ENCODE measurements at regions not wholly inside any gene's neighbourhood (a gene's known extent, or its start where the extent isn't known, plus 50 kb on each side); places are given as distances from the start of the nearest gene placed in this dataset.

DNA sequence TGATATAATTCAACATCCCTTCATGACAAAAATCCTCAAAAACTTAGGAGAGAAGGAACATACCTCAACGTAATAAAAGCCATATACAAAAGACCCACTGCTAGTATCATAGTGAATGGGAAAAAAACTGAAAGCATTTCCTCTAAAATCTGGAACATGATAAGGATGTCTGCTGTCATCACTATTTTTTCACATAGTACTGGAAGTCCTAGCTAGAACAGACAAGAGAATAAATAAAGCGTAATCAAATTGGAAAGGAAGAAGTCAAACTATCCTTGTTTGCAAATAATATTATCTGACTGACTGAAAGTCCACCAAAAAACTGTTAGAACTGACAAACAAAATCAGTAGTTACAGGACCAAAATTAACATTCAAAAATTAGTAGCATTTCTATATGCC, 985.4 kb upstream of the AGA start:
- TF ChIP-seq, protein P1, sequence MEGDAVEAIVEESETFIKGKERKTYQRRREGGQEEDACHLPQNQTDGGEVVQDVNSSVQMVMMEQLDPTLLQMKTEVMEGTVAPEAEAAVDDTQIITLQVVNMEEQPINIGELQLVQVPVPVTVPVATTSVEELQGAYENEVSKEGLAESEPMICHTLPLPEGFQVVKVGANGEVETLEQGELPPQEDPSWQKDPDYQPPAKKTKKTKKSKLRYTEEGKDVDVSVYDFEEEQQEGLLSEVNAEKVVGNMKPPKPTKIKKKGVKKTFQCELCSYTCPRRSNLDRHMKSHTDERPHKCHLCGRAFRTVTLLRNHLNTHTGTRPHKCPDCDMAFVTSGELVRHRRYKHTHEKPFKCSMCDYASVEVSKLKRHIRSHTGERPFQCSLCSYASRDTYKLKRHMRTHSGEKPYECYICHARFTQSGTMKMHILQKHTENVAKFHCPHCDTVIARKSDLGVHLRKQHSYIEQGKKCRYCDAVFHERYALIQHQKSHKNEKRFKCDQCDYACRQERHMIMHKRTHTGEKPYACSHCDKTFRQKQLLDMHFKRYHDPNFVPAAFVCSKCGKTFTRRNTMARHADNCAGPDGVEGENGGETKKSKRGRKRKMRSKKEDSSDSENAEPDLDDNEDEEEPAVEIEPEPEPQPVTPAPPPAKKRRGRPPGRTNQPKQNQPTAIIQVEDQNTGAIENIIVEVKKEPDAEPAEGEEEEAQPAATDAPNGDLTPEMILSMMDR (IDR thresholded peaks at IDR 0.05; ENCODE audit: low read depth, low read length), result no peak
- no peak for DNase-seq
- Histone ChIP-seq H3K27ac (no peak overlapping the region), H3K9me3 (ENCODE audit: severe bottlenecking) (no peaks in the 10 kb centered on the region), H3K4me3 (ENCODE audit: low read depth, low read length) (no peak overlapping the region), H3K36me3 (no peaks in the 10 kb centered on the region), H3K27me3 (ENCODE audit: insufficient read depth, low read depth, severe bottlenecking) (peaks cover 76% of the 10 kb centered on the region)

DNA sequence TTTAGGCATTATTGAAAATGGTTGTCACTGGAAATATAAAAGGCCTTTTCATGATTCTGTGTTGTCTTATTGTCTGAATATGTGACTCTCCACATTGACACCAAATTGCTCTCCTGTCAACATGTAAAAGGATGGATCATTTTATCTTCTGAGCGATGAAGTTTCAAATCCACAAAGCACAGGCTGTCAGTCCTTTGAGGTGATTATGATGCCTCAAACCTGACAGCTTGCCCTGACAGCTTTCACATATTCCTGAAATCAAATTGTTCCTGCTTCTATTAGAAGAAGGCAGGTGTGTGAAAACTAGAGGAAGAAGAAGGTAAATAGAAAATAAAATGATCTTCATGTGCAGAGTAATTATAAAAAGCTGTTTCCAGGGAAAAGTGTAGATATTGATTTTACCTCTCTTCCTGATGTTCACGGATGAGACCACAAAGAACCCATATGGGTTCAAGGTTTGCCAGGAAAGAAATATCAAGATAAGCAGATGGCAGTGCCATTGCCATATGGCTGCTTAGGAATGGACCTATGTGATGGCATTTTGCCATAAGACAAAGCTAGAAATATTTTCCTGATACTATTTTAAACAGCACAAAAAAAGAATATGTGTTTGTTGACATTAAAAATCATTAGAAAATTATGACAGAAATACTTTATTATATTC, 1006.3 kb upstream of the AGA start:
- DNase-seq, result no peak
- peaks cover 61% of the 10 kb centered on the region for H3K27me3 ChIP-seq (ENCODE audit: insufficient read depth, low read depth, severe bottlenecking)
- H3K27ac ChIP-seq, result no peak overlapping the region
- no peaks in the 10 kb centered on the region for H3K9me3 ChIP-seq (ENCODE audit: severe bottlenecking)
- TF ChIP-seq, protein P1 (IDR thresholded peaks at IDR 0.05; ENCODE audit: low read depth, low read length), result no peak
- no peaks in the 10 kb centered on the region for H3K36me3 ChIP-seq
- no peak overlapping the region for H3K4me3 ChIP-seq (ENCODE audit: low read depth, low read length)

DNA sequence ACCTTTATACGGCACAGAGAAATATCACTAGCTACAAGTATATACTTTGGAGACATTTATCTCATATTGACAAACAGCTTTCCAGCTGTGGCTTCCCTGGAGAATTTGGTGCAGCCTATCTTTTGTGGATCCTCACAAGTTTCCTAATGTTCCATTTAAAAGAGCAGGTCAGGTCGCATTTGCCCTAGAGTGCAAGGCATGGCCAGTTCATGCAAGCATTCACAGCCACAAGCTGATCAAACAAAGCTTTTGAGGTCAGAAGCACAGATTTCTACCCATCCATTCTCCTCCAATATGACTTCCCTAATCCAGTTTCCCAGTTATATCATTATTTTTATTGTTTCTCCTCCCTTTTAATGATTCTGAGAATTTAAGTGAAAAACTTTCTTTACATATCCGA, 1008.4 kb upstream of the AGA start:
- H3K9me3 ChIP-seq (ENCODE audit: severe bottlenecking), result no peaks in the 10 kb centered on the region
- TF ChIP-seq, protein P1 (IDR thresholded peaks at IDR 0.05; ENCODE audit: low read depth, low read length), result no peak
- no peak for DNase-seq
- peaks cover 74% of the 10 kb centered on the region for H3K27me3 ChIP-seq (ENCODE audit: insufficient read depth, low read depth, severe bottlenecking)
- H3K27ac ChIP-seq, result no peak overlapping the region
- H3K4me3 ChIP-seq (ENCODE audit: low read depth, low read length), result no peak overlapping the region
- H3K36me3 ChIP-seq, result no peaks in the 10 kb centered on the region

DNA sequence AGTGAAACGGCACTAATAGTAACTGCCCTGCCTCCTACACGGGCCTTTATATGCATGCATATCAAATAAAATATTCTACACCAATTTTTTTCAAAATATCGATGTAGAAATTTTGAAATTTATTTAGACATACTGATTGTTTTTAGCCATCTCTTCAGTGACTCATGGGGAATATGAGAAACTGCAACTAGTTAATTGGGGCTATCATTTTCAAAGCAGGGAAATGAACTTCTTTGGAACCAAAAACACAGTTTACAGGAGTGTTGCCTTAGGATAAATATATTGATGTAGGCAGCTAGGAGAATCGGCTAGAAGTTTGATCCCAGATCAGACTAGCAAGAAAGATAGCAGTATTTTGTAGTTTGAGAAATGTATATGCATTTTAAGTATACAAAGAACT, 1010.8 kb upstream of the AGA start:
- Histone ChIP-seq H3K9me3 (ENCODE audit: severe bottlenecking) (no peaks in the 10 kb centered on the region), H3K36me3 (no peaks in the 10 kb centered on the region), H3K4me3 (ENCODE audit: low read depth, low read length) (no peak overlapping the region), H3K27me3 (ENCODE audit: insufficient read depth, low read depth, severe bottlenecking) (peaks cover 86% of the 10 kb centered on the region), H3K27ac (no peak overlapping the region)
- DNase-seq, result no peak
- TF ChIP-seq, protein P1 (IDR thresholded peaks at IDR 0.05; ENCODE audit: low read depth, low read length), result no peak

DNA sequence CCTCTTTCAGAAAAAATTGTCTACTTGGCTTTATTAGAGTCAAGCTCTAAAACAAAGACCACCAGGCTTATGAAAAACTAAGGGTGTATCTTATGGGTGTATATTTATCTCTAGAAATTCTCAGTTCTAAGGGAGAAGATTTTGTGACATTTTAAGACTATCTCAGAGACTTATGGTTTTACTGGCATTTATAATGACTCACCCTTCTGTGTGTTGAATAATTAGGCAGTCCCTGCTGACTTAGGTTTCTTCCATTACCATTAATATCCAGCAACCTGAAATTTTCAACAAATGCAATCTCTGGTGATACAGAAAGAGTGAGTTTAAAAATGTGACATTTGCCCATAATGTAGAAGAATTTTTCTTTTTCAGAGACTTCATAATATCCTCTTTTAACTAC, 1015.0 kb upstream of the AGA start:
- no peak for DNase-seq
- Histone ChIP-seq H3K36me3 (no peaks in the 10 kb centered on the region), H3K9me3 (ENCODE audit: severe bottlenecking) (no peaks in the 10 kb centered on the region), H3K4me3 (ENCODE audit: low read depth, low read length) (no peak overlapping the region), H3K27ac (no peak overlapping the region), H3K27me3 (ENCODE audit: insufficient read depth, low read depth, severe bottlenecking) (peaks cover 59% of the 10 kb centered on the region)
- TF ChIP-seq, protein P1 (IDR thresholded peaks at IDR 0.05; ENCODE audit: low read depth, low read length), result no peak

DNA sequence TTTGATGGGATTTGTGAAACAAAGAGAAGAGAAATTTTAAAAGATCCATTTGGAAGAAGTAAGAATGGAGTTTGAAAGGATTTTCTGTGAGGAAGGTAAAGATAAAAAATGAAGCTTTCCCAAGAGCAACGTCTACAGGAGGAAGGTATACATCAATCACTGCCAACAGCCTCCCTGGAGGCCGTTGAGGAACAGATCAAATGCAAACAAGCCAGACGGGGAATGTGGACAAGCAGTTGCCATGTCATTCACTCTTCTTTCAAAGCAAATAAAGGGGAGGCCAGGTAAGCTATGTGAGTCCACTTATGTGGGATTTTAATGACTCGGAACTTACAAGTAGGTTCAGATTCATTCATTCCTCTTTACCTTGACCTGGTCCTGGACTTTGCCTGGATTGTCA, 1020.5 kb upstream of the AGA start:
- Histone ChIP-seq H3K9me3 (ENCODE audit: severe bottlenecking) (no peaks in the 10 kb centered on the region), H3K27ac (no peak overlapping the region), H3K36me3 (no peaks in the 10 kb centered on the region), H3K27me3 (ENCODE audit: insufficient read depth, low read depth, severe bottlenecking) (peaks cover 42% of the 10 kb centered on the region), H3K4me3 (ENCODE audit: low read depth, low read length) (no peak overlapping the region)
- DNase-seq, result no peak
- TF ChIP-seq, protein P1 (IDR thresholded peaks at IDR 0.05; ENCODE audit: low read depth, low read length), result no peak
